Tibial nerve (tissue), 4 donors: ENCODE measurements at regions not wholly inside any gene's neighbourhood (a gene's known extent, or its start where the extent isn't known, plus 50 kb on each side); places are given as distances from the start of the nearest gene placed in this dataset.

Experiments
- CTCF ChIP-seq, 5 experiments: fragments of 200-600 bp in 3 of 5; fragments of 450-650 bp in 2 of 5; sonication (generic) in 3 of 5; IDR thresholded peaks; one replicate each; pipeline ENCODE4 v1.5.1; 2016 to 2019; ENCODE audit warnings: antibody characterized with exemption in 5 of 5, mild to moderate bottlenecking in 3 of 5, moderate library complexity in 2 of 5
- EP300 ChIP-seq, 2 donors: sonication (generic); formaldehyde crosslinking; IDR thresholded peaks; one replicate each; pipeline ENCODE4 v1.6.1; 2017; ENCODE audit warnings: antibody characterized with exemption in 2 of 2, mild to moderate bottlenecking in 1 of 2
- POLR2A ChIP-seq, 2 donors: fragments of 450-650 bp; IDR thresholded peaks; one replicate each; pipeline ENCODE4 v1.6.1; 2017; ENCODE audit warnings: antibody characterized with exemption in 2 of 2, mild to moderate bottlenecking in 2 of 2, moderate library complexity in 2 of 2

- TF ChIP-seq CTCF (IDR thresholded peaks at IDR 0.05), result no peak
- no peak for TF ChIP-seq POLR2A (IDR thresholded peaks at IDR 0.05)
- no peak for TF ChIP-seq EP300 (IDR thresholded peaks at IDR 0.05)
Measured at GRCh38 chr2:223508372-223508771, 93.8 kb downstream of the SCG2 start.
